OCI-LY3 (cell line): ENCODE measurements at regions not wholly inside any gene's neighbourhood (a gene's known extent, or its start where the extent isn't known, plus 50 kb on each side); places are given as distances from the start of the nearest gene placed in this dataset.

Experiments used
- EZH2phosphoT487 ChIP-seq: fragments of 200-600 bp; shearing (Covaris generic); IDR thresholded peaks from 2 replicates; pipeline ENCODE4 v1.6.1; 2018; ENCODE audit warnings: antibody characterized with exemption, mixed run types, low read depth
- TF ChIP-seq, protein P1 (sequence below): fragments of 200-600, 300-600 bp; sonication (generic); IDR thresholded peaks from 2 replicates; pipeline ENCODE4 v1.5.1; 2014; ENCODE audit warnings: antibody characterized with exemption, low read length, low read depth

DNA sequence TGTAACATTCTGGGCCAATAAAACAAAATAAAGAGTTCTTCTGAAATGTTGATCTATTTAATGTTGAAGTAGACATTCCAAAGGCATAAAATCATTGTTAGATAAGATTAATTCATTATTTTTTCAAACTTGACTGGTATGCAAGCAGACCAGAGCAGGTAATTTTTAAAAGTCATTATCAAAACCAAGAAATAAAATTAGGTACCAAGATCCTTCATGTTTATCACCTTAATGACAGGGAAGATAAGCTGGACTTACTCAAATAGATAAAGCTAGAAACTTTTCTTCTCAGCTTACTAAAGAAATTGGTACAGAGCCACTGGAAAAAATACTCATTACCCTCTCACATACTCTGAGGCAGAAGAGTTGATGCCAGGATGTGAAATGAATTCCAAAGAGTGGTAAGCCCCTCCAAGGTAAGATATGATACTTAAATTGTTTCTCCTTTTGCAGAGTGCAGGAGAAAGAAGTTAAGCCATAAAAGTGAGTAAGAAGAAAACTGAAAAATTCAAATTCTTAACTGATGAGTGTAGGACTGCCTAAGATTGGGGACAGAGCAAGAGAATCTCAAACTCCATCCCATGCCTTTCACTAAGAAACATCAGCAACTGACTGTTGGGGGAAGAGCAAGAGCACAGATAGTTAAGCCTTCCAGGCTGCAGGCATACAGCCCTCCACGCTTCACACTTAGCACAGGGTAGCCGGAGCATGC is 111.9 kb downstream of the SLC41A2 start:
- TF ChIP-seq, protein P1, sequence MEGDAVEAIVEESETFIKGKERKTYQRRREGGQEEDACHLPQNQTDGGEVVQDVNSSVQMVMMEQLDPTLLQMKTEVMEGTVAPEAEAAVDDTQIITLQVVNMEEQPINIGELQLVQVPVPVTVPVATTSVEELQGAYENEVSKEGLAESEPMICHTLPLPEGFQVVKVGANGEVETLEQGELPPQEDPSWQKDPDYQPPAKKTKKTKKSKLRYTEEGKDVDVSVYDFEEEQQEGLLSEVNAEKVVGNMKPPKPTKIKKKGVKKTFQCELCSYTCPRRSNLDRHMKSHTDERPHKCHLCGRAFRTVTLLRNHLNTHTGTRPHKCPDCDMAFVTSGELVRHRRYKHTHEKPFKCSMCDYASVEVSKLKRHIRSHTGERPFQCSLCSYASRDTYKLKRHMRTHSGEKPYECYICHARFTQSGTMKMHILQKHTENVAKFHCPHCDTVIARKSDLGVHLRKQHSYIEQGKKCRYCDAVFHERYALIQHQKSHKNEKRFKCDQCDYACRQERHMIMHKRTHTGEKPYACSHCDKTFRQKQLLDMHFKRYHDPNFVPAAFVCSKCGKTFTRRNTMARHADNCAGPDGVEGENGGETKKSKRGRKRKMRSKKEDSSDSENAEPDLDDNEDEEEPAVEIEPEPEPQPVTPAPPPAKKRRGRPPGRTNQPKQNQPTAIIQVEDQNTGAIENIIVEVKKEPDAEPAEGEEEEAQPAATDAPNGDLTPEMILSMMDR, result no peak
- TF ChIP-seq EZH2phosphoT487, result no peak
